ENCODE measurements at regions not wholly inside any gene's neighbourhood (a gene's known extent, or its start where the extent isn't known, plus 50 kb on each side); places are given as distances from the start of the nearest gene placed in this dataset.

DNA sequence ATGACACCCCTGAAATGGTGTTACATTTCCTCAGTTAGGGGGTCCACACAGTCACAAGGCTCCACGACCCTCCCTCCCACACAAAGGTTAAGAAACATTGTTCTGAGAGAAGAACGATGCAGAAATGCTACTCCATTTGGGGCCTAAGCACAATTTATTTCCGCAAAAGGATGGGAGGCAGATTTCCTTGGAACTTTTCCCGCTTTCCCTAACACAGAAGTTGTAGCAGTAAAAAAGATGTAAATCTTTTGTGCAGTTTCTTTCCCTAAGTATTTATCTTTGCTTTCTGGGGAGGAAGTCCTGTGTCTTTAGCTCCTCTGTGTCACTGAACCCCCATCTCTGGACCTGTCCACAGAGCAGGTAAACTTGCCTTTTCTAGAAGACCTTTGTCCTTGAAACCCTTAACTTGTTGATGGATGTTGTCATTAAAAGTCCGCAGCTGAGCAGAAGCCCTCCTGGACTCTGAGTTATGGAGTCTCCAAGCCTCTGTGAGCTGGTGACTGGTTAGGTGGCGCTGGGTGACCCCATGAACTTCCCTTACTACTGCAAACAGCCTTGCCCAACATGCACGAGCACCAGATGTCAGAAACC, 67.2 kb upstream of the SHISA3 start:
- no peak for DNase-seq

DNA sequence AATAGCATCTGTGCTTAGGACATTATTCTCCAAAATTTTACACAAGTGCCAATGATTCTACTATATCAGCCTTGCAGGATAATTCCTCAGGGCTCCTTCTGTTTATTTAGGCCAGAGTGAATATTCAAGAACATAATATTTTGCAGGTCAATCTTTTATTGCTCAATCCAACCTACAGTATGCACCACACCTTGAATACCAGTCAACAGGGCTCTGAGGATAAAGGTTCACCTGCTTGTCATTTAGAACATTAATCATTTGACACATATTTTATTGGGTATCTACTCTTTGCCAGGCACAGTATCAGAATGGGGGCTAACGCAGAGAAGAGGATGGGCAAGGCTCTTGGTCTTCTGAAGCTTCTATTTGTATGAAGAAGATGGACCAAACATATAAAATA, 66.2 kb upstream of the SHISA3 start:
- DNase-seq: no peak

GRCh38 chr4:42331914-42332368, 65.3 kb upstream of the SHISA3 start:
- DNase-seq: no peak

DNA sequence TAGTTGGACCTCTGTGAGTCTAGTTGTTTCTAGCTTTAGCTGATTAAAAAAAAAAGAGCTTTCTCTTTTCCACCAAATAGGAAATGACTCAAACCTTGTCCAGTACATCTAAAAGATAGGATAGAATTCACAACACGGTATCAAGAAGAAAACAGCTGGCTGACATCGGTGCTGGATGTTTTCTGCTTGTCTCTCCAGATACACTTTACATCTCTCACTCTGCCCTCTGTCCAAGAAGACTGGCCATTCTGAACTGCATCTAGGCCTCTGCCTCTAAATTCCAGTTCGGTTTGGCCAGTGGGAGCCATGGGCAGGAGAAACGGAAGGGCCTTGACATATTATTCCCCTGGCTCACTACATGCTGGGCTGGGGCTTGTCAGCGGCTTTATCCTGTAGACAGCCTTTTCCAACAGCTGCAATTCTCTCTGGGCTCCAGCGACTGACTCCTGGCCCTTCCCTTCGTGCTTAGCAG, 57.3 kb upstream of the SHISA3 start:
- DNase-seq: no peak

GRCh38 chr4:42341518-42342026, 55.7 kb upstream of the SHISA3 start:
- DNase-seq: no peak

DNA sequence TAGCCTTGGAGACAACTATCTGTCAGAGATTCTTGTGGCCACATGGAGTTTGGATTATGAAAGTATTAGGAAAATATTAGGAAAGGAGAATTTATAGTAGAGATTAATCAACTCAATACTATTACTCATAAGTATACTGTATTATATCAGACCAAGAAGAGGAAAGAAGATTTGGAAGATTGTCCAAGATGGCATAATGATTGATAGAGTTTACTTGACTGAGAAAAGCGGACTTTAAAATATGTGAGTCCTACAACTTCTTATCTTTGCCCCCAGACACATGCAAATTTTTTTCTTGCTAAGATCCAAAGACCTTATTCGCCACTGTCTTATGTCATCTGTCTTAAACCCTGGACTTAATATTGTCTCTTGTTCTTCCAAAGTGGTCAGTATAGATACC, 54.8 kb upstream of the SHISA3 start:
- DNase-seq: no peak

DNA sequence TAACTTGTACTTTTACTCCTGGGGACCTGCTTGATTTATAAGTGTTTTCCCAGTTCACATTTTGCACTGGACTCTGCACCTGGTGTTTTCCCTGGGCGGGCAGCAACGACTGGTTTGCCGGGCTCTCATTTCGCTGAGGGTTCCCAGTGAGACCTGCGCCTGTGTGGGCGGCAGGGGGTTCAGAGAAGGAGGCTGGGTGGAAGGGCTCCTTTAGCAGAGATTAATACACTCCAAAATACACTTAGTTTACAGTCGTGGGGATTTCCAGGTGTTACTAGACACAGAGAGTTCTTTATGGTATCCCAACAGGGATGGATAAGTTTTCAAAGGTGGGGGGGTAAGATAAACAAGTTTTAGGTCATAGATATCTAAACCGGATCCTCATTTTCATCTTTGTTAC, 53.0 kb upstream of the SHISA3 start:
- peak; percentile 65 for DNase-seq

GRCh38 chr4:42344749-42345148, 52.5 kb upstream of the SHISA3 start:
- no peak for DNase-seq

DNA sequence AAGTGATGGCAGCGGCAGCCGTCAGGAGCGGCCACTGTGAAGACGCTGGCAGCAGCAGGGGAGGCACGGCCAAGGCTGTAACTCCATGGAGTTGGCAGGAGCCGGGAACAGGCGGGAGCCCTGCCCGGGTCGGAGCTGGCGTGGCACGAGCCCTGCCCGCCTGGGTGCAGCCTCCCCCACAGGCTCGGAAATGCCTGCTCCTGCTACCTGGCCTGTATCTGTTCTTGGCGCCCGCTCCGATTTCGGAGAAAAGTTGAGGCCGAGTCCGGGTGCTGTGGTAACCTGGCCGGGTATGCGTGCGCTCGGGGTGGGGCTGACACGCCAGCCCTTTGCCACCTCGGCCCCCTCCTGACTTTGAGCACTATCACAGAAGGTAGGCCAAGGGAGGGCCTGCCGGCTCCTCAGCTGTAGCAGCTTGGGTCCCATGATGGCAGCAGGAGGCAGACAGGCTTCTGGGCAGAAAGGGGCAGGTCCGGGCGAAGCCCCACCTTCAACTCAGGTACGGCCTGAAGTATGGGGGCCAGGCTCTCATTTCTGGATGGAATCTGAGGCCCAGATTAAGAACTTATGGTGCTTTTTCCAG, 51.2 kb upstream of the SHISA3 start:
- no peak for DNase-seq

GRCh38 chr4:42347076-42347475, 50.2 kb upstream of the SHISA3 start:
- no peak for DNase-seq

Measured in renal pelvis (tissue), 1 donor.